K562 (cell line): ENCODE measurements at regions not wholly inside any gene's neighbourhood (a gene's known extent, or its start where the extent isn't known, plus 50 kb on each side); places are given as distances from the start of the nearest gene placed in this dataset.

ENCODE experiments used
- BACH1 ChIP-seq: fragments of 200-800 bp; sonication (Bioruptor generic); IDR thresholded peaks from 2 replicates; pipeline ENCODE4 v1.6.1; 2016; ENCODE audit warnings: missing genetic modification characterization, missing compliant biosample characterization
- BRF1 ChIP-seq: IDR thresholded peaks from 3 replicates; pipeline ENCODE4 v1.6.1; 2011; ENCODE audit warnings: borderline replicate concordance, mild to moderate bottlenecking; ENCODE audit not compliant: insufficient read length; ENCODE audit errors: extremely low read depth
- CAMTA2 ChIP-seq: fragments of 250-450 bp; sonication (Bioruptor Pico); conservative IDR thresholded peaks from 2 replicates; pipeline ENCODE4 v1.5.1; 2022
- CBFA2T2 ChIP-seq: fragments of 450-650 bp; conservative IDR thresholded peaks from 2 replicates; pipeline ENCODE4 v1.6.1; 2017; ENCODE audit warnings: mild to moderate bottlenecking
- CBFB ChIP-seq: sonication (generic); formaldehyde crosslinking; IDR thresholded peaks from 2 replicates; pipeline ENCODE4 v1.4.0; 2020; ENCODE audit warnings: mild to moderate bottlenecking, missing genetic modification reagents
- CBX2 ChIP-seq: fragments of 200-600 bp; sonication (generic); IDR thresholded peaks from one replicate; pipeline ENCODE4 v1.6.1; 2012; ENCODE audit warnings: mild to moderate bottlenecking, low read length, inconsistent platforms; ENCODE audit not compliant: insufficient read depth, poor library complexity, severe bottlenecking
- CEBPB ChIP-seq: fragments of 450-650 bp; IDR thresholded peaks from 2 replicates; pipeline ENCODE4 v1.6.1; 2016; ENCODE audit warnings: missing genetic modification characterization, missing compliant biosample characterization
- ERF ChIP-seq: fragments of 450-650 bp; formaldehyde crosslinking; IDR thresholded peaks from 2 replicates; pipeline ENCODE4 v1.4.0; 2020; ENCODE audit warnings: mild to moderate bottlenecking, mixed read lengths
- FOXA1 ChIP-seq: fragments of 450-650 bp; IDR thresholded peaks from 2 replicates; pipeline ENCODE4 v1.6.1; 2016; ENCODE audit warnings: mild to moderate bottlenecking, borderline replicate concordance
- GTF2F1 ChIP-seq: IDR thresholded peaks from 2 replicates; pipeline ENCODE4 v1.6.1; 2011; ENCODE audit warnings: low read depth, low read length, improper control_type of control experiment
- MTA3 ChIP-seq: fragments of 450-650 bp; formaldehyde crosslinking; IDR thresholded peaks from 2 replicates; pipeline ENCODE4 v1.6.1; 2017; ENCODE audit warnings: mild to moderate bottlenecking, borderline replicate concordance
- SAFB ChIP-seq: fragments of 200-400 bp; formaldehyde crosslinking; IDR thresholded peaks from 2 replicates; pipeline ENCODE4 v1.6.1; 2017; ENCODE audit warnings: low read depth, low read length, borderline replicate concordance
- SMAD1 ChIP-seq: fragments of 150-350 bp; IDR thresholded peaks from 2 replicates; pipeline ENCODE4 v1.6.1; 2014; ENCODE audit warnings: low read length, low read depth; ENCODE audit not compliant: partially characterized antibody
- YY1 ChIP-seq, 3 experiments: IDR thresholded peaks; 2 replicates each; pipeline ENCODE4 v1.6.1; 2011; ENCODE audit warnings: low read length in 2 of 3, mild to moderate bottlenecking in 2 of 3, moderate library complexity in 2 of 3, borderline replicate concordance in 1 of 3, control low read depth in 1 of 3, low read depth in 1 of 3; ENCODE audit not compliant: insufficient read depth in 3 of 3, insufficient replicate concordance in 2 of 3, control insufficient read depth in 1 of 3, insufficient read length in 1 of 3; ENCODE audit errors: extremely low read depth in 1 of 3
- ZC3H8 ChIP-seq: fragments of 450-650 bp; IDR thresholded peaks from 2 replicates; pipeline ENCODE4 v1.6.1; 2017
- ZFX ChIP-seq: sonication (generic); formaldehyde crosslinking; IDR thresholded peaks from 2 replicates; pipeline ENCODE4 v1.8.0; 2022; ENCODE audit warnings: mild to moderate bottlenecking, missing genetic modification reagents, moderate library complexity
- ZNF197 ChIP-seq: fragments of 200-800 bp; sonication (Bioruptor generic); IDR thresholded peaks from 2 replicates; pipeline ENCODE4 v1.6.1; 2016; ENCODE audit warnings: low read depth, missing genetic modification characterization, missing compliant biosample characterization
- ZNF436 ChIP-seq: fragments of 250-450, 450-650 bp; sonication (Bioruptor Pico); formaldehyde crosslinking; IDR thresholded peaks from 2 replicates; pipeline ENCODE4 v1.7.0; 2020; ENCODE audit warnings: mild to moderate bottlenecking
- ZNF76 ChIP-seq: fragments of 250-450 bp; sonication (Bioruptor Pico); IDR thresholded peaks from 2 replicates; pipeline ENCODE4 v1.4.0; 2020; ENCODE audit warnings: mild to moderate bottlenecking, moderate library complexity, borderline replicate concordance
- TF ChIP-seq, protein P1 (sequence below): fragments of 450-650 bp; IDR thresholded peaks from one replicate; pipeline ENCODE4 v1.6.1; 2018; ENCODE audit warnings: mild to moderate bottlenecking, moderate library complexity; ENCODE audit not compliant: partially characterized antibody
- TF ChIP-seq, protein P2 (sequence below): sonication (generic); IDR thresholded peaks from 2 replicates; pipeline ENCODE4 v1.6.1; 2016
- TF ChIP-seq, protein P3 (sequence below): sonication (generic); formaldehyde crosslinking; IDR thresholded peaks from 2 replicates; pipeline ENCODE4 v1.8.0; 2022; ENCODE audit warnings: missing genetic modification reagents, mild to moderate bottlenecking, borderline replicate concordance
- TF ChIP-seq, protein P4 (sequence below), 3 experiments: fragments of 200-800 bp in 1 of 3; sonication (Bioruptor generic) in 1 of 3; sonication (generic) in 1 of 3; formaldehyde crosslinking in 1 of 3; IDR thresholded peaks; 2 replicates each; pipeline versions ENCODE4 v1.6.1 to v1.8.0; 2016 to 2022; ENCODE audit warnings: mild to moderate bottlenecking in 2 of 3, missing compliant biosample characterization in 2 of 3, missing genetic modification characterization in 2 of 3, missing genetic modification reagents in 1 of 3

DNA sequence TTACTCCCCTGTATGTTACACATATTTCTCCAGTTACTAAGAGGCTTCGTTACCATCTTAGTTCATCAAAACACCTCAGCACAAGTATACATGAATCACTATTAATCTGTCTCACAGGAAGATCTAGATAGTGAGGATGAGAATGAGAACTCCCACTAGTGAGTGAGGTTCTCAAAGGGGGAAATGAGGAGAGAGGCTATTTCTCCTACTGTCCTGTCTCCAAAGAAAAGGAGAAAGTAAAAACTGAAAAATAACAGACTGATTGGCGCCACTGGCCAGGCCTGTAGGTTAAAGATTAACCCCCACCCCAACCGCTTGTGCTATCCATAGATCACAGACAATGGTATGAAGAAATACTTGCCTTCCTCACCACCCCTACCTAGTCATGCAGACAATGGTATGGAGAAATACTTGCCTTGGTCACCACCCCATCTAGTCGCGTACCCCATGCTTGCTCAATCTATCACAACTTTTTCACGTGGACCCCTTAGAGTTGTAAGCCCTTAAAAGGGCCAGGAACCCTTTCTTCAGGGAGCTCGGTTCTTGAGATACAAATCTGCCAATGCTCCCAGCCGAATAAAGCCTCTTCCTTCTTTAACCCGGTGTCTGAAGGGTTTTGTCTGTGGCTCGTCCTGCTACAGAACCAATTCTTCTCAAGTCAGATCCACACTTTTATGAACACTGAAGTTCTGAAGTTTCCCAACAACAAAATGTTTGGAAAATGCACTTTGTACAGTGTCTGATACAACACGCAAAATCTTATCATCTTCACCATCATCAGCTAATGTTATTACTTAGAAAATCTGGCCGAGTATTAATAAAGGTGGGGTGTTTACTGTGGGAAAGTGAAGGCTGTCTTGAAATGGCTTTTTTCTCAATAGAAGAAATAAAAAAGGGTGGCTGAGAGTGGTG, 598.1 kb downstream of the UQCRFS1 start (continued):
- TF ChIP-seq CEBPB (tag) (peak; percentile 97), BACH1 (tag) (no peak), SAFB (no peak), BRF1 (no peak), ZFX (0 out of 2 replicates have a peak, but pooled peaks have one; percentile 12), FOXA1 (no peak), ZNF436 (CRISPR knock-in tag) (no peak), CBX2 (no peak), YY1 (IDR thresholded peaks at IDR 0.05; ENCODE audit: borderline replicate concordance in 1 of 3, control insufficient read depth in 1 of 3, extremely low read depth in 1 of 3, insufficient read depth in 3 of 3, insufficient read length in 1 of 3, insufficient replicate concordance in 2 of 3, low read depth in 1 of 3, low read length in 2 of 3) (no peak), ERF (CRISPR knock-in tag) (peak; percentile 90; the same call in 1 of the 2 replicates), CAMTA2 (CRISPR knock-in tag) (0 out of 2 replicates have a peak, but pooled peaks have one; percentile 90), CBFA2T2 (peak; percentile 71), ZNF197 (CRISPR knock-in tag) (peak; percentile 69; the same call in 1 of the 2 replicates), SMAD1 (peak; percentile 21), CBFB (no peak), ZNF76 (no peak), ZC3H8 (peak; percentile 79; the same call in 1 of the 2 replicates), MTA3 (peak; percentile 82), GTF2F1 (no peak)
- TF ChIP-seq, protein P1, sequence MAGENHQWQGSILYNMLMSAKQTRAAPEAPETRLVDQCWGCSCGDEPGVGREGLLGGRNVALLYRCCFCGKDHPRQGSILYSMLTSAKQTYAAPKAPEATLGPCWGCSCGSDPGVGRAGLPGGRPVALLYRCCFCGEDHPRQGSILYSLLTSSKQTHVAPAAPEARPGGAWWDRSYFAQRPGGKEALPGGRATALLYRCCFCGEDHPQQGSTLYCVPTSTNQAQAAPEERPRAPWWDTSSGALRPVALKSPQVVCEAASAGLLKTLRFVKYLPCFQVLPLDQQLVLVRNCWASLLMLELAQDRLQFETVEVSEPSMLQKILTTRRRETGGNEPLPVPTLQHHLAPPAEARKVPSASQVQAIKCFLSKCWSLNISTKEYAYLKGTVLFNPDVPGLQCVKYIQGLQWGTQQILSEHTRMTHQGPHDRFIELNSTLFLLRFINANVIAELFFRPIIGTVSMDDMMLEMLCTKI = no peak
- TF ChIP-seq, protein P2, sequence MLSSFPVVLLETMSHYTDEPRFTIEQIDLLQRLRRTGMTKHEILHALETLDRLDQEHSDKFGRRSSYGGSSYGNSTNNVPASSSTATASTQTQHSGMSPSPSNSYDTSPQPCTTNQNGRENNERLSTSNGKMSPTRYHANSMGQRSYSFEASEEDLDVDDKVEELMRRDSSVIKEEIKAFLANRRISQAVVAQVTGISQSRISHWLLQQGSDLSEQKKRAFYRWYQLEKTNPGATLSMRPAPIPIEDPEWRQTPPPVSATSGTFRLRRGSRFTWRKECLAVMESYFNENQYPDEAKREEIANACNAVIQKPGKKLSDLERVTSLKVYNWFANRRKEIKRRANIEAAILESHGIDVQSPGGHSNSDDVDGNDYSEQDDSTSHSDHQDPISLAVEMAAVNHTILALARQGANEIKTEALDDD = peak; percentile 93
- TF ChIP-seq, protein P3, sequence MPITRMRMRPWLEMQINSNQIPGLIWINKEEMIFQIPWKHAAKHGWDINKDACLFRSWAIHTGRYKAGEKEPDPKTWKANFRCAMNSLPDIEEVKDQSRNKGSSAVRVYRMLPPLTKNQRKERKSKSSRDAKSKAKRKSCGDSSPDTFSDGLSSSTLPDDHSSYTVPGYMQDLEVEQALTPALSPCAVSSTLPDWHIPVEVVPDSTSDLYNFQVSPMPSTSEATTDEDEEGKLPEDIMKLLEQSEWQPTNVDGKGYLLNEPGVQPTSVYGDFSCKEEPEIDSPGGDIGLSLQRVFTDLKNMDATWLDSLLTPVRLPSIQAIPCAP (CRISPR knock-in tag) = no peak
- TF ChIP-seq, protein P4, sequence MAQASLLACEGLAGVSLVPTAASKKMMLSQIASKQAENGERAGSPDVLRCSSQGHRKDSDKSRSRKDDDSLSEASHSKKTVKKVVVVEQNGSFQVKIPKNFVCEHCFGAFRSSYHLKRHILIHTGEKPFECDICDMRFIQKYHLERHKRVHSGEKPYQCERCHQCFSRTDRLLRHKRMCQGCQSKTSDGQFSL (CRISPR knock-in tag; IDR thresholded peaks at IDR 0.05) = no peak; the same call in 1 of the 2 replicates
- TF ChIP-seq, protein P4 (tag; IDR thresholded peaks at IDR 0.05) = peak in 1 of 2 experiments; percentile 54; a peak in 2 of 4 replicates
